ENCODE measurements at regions not wholly inside any gene's neighbourhood (a gene's known extent, or its start where the extent isn't known, plus 50 kb on each side); places are given as distances from the start of the nearest gene placed in this dataset.

DNA sequence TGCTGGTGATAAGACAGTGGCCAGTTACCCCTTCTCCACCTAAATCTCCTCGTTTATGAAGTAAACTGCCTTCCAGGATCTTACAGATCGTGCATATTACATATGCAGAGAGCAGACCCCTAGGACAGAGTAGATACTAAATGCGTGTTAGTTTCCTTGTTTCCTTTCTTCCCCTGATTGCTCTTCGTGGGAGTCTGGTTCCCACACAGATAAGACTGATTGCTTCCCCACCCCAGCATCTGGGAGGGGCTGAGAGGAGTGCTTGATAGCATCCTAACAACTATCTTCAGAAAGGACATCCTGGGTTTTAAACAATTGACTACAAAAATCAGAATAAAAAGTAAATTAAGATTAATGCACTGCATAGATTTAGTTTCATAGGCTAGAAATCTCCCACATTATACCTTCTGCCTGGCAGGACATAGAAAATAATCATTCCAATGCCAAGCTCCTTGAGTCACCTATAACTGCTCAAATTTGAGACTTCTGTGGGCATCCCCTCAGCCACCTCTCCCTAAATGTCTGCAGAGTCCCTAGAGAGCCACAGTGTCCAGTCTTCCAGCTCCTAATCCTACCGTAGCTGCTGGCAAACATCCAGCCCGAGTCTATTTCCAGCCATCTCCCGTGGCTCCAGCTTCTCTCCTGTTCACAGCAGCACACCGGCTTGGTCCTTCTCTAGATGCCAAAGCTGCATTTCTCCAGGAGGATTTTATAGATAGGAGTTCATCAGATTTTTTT is 128.3 kb downstream of the LRRC30 start:
- Histone ChIP-seq H3K27me3 (no peaks in the 10 kb centered on the region), H3K4me3 (no peak overlapping the region), H3K36me3 (no peaks in the 10 kb centered on the region), H3K27ac (no peak overlapping the region), H3K4me1 (no peaks in the 10 kb centered on the region), H3K9me3 (no peaks in the 10 kb centered on the region)
- 20 to 21% methylated on average over 8 of the region's 8 CpGs for WGBS, 2 donors
- ATAC-seq (no peak), FAIRE-seq (no peak), DNase-seq (no peak)
- intact Hi-C loops (cut with DNase I), result no loop called here
- TF ChIP-seq, protein P1, sequence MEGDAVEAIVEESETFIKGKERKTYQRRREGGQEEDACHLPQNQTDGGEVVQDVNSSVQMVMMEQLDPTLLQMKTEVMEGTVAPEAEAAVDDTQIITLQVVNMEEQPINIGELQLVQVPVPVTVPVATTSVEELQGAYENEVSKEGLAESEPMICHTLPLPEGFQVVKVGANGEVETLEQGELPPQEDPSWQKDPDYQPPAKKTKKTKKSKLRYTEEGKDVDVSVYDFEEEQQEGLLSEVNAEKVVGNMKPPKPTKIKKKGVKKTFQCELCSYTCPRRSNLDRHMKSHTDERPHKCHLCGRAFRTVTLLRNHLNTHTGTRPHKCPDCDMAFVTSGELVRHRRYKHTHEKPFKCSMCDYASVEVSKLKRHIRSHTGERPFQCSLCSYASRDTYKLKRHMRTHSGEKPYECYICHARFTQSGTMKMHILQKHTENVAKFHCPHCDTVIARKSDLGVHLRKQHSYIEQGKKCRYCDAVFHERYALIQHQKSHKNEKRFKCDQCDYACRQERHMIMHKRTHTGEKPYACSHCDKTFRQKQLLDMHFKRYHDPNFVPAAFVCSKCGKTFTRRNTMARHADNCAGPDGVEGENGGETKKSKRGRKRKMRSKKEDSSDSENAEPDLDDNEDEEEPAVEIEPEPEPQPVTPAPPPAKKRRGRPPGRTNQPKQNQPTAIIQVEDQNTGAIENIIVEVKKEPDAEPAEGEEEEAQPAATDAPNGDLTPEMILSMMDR (IDR thresholded peaks at IDR 0.05), result no peak

GRCh38 chr18:7360606-7361170 is 129.8 kb downstream of the LRRC30 start:
- FAIRE-seq (no peak), ATAC-seq (no peak), DNase-seq (no peak)
- WGBS, 2 donors, result 86 to 96% methylated on average over 23 of the region's 23 CpGs
- no peaks in the 10 kb centered on the region for H3K4me1 ChIP-seq
- intact Hi-C loops (cut with DNase I), result no loop called here
- no peak overlapping the region for H3K27ac ChIP-seq
- H3K9me3 ChIP-seq, result no peaks in the 10 kb centered on the region
- no peaks in the 10 kb centered on the region for H3K27me3 ChIP-seq
- no peak overlapping the region for H3K4me3 ChIP-seq
- TF ChIP-seq, protein P1 (IDR thresholded peaks at IDR 0.05), result no peak
- no peaks in the 10 kb centered on the region for H3K36me3 ChIP-seq

GRCh38 chr18:7363338-7363737 is 132.4 kb downstream of the LRRC30 start:
- 71 to 76% methylated on average over 5 of the region's 5 CpGs for WGBS, 2 donors
- Histone ChIP-seq H3K4me3 (no peak overlapping the region), H3K36me3 (no peaks in the 10 kb centered on the region), H3K9me3 (no peaks in the 10 kb centered on the region), H3K27ac (no peak overlapping the region), H3K27me3 (no peaks in the 10 kb centered on the region), H3K4me1 (no peaks in the 10 kb centered on the region)
- no peak for FAIRE-seq
- ATAC-seq, result no peak
- intact Hi-C loops (cut with DNase I), result no loop called here
- TF ChIP-seq, protein P1 (IDR thresholded peaks at IDR 0.05), result no peak
- DNase-seq, result no peak

DNA sequence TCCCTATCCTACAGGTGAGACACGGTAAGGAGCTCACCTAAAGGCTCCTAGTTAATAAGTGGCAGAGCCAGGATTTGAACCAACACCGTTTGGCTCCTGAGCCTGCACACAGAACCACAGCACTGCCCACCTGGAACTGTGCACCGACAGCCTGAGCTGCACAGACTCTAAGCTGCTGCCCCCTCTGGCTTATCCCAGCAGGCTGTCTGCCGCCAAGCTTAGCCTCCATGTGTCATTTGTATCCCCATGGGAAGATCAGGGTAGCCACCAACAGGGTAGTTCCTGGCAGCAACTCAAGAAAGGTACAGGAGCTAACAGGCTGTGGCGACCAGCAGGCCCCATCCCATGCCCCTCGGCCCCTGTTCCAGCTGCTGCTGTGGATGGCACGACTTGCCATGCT is 135.7 kb downstream of the LRRC30 start:
- H3K36me3 ChIP-seq, result no peaks in the 10 kb centered on the region
- TF ChIP-seq, protein P1 (IDR thresholded peaks at IDR 0.05), result no peak
- 49 to 59% methylated on average over 7 of the region's 7 CpGs for WGBS, 2 donors

DNA sequence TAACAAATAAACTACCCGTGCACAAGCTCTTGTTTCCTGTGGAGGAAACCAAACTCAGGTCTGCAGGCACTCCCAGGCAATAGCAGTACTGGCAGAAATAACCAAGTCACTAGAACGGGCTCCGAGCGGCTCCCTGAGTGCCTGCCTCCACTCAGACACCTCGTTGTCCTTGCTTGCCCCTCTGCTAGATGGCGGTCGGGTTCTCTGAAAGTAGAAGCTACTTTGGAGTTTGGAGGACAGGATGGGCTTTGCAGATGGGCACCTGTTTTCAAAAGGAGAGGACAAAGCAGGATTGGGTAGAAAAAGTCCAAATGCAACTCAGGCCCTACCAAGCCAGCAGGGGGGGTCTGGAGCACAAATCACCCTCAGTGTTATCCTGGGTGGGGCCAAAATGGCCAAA is 136.4 kb downstream of the LRRC30 start:
- Histone ChIP-seq H3K36me3 (no peaks in the 10 kb centered on the region), H3K4me1 (no peaks in the 10 kb centered on the region), H3K27ac (no peak overlapping the region), H3K4me3 (no peak overlapping the region), H3K27me3 (no peaks in the 10 kb centered on the region), H3K9me3 (no peaks in the 10 kb centered on the region)
- FAIRE-seq (no peak), DNase-seq (no peak), ATAC-seq (no peak)
- intact Hi-C loops (cut with DNase I), result no loop called here
- TF ChIP-seq, protein P1 (IDR thresholded peaks at IDR 0.05), result no peak
- 57 to 62% methylated on average over 7 of the region's 7 CpGs for WGBS, 2 donors

More for the DNA sequence above, 135.7 kb downstream of the LRRC30 start:
- no peak overlapping the region for H3K27ac ChIP-seq
- no peaks in the 10 kb centered on the region for H3K9me3 ChIP-seq
- no peak overlapping the region for H3K4me3 ChIP-seq
- no peaks in the 10 kb centered on the region for H3K27me3 ChIP-seq
- DNase-seq (no peak), ATAC-seq (no peak), FAIRE-seq (no peak)
- H3K4me1 ChIP-seq, result no peaks in the 10 kb centered on the region
- intact Hi-C loops (cut with DNase I), result no loop called here
